Neutrophil (primary cell): ENCODE measurements at regions not wholly inside any gene's neighbourhood (a gene's known extent, or its start where the extent isn't known, plus 50 kb on each side); places are given as distances from the start of the nearest gene placed in this dataset.

Experiments used
- H3K27ac ChIP-seq: fragments of 200-600 bp; sonication (generic); 2 replicates; pipeline ENCODE4 v1.5.1; 2016; ENCODE audit warnings: mild to moderate bottlenecking, moderate library complexity
- H3K27me3 ChIP-seq: fragments of 200-600 bp; sonication (generic); 2 replicates; pipeline ENCODE4 v1.6.0; 2016; ENCODE audit warnings: mild to moderate bottlenecking
- H3K36me3 ChIP-seq: fragments of 200-600 bp; sonication (generic); 2 replicates; pipeline ENCODE4 v1.5.1; 2017
- H3K4me1 ChIP-seq, 2 experiments: fragments of 200-600 bp in 1 of 2; sonication (generic) in 1 of 2; 1 replicate in 1 of 2; 2 replicates in 1 of 2; pipeline versions ENCODE4 v1.5.1 to v1.6.1; 2013 to 2016; ENCODE audit warnings: low read depth in 1 of 2, low read length in 1 of 2, mild to moderate bottlenecking in 1 of 2, moderate library complexity in 1 of 2; ENCODE audit not compliant: control insufficient read depth in 1 of 2, insufficient read depth in 1 of 2
- H3K4me3 ChIP-seq, 2 experiments: fragments of 200-600 bp in 1 of 2; sonication (generic) in 1 of 2; 1 replicate in 1 of 2; 2 replicates in 1 of 2; pipeline ENCODE4 v1.5.1; 2013 to 2016; ENCODE audit warnings: low read depth in 1 of 2, low read length in 1 of 2, mild to moderate bottlenecking in 1 of 2, moderate library complexity in 1 of 2
- H3K9me3 ChIP-seq: fragments of 200-600 bp; sonication (generic); 2 replicates; pipeline ENCODE4 v1.5.1; 2016
- TF ChIP-seq, protein P1 (sequence below): fragments of 200-600 bp; sonication (generic); IDR thresholded peaks from 2 replicates; pipeline ENCODE4 v1.5.1; 2016; ENCODE audit warnings: antibody characterized with exemption

DNA sequence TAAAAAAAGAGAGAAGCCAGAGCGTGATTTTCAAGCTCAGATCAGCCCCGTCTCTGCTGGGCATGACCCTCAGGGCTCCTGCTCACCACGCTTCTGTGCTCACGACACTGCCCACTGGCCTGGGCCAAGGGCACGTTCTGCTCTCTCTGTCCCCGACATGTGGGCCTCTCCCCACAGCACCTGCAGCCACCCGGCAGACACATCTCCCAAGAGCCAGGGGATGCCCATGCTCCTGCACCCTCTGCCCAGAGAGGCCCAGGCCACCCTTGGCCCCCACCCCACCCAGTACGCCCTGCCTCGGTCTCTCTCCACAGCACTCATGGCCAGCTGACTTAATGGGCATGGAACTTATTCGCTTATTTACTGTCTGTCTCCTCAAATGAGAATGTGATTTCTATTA is 175.4 kb upstream of the RNF32 start:
- Histone ChIP-seq H3K27me3 (peaks cover 33% of the 10 kb centered on the region), H3K9me3 (no peaks in the 10 kb centered on the region), H3K4me1 (no peaks in the 10 kb centered on the region), H3K4me3 (no peak overlapping the region), H3K36me3 (no peaks in the 10 kb centered on the region), H3K27ac (no peak overlapping the region)
- TF ChIP-seq, protein P1, sequence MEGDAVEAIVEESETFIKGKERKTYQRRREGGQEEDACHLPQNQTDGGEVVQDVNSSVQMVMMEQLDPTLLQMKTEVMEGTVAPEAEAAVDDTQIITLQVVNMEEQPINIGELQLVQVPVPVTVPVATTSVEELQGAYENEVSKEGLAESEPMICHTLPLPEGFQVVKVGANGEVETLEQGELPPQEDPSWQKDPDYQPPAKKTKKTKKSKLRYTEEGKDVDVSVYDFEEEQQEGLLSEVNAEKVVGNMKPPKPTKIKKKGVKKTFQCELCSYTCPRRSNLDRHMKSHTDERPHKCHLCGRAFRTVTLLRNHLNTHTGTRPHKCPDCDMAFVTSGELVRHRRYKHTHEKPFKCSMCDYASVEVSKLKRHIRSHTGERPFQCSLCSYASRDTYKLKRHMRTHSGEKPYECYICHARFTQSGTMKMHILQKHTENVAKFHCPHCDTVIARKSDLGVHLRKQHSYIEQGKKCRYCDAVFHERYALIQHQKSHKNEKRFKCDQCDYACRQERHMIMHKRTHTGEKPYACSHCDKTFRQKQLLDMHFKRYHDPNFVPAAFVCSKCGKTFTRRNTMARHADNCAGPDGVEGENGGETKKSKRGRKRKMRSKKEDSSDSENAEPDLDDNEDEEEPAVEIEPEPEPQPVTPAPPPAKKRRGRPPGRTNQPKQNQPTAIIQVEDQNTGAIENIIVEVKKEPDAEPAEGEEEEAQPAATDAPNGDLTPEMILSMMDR, result no peak

DNA sequence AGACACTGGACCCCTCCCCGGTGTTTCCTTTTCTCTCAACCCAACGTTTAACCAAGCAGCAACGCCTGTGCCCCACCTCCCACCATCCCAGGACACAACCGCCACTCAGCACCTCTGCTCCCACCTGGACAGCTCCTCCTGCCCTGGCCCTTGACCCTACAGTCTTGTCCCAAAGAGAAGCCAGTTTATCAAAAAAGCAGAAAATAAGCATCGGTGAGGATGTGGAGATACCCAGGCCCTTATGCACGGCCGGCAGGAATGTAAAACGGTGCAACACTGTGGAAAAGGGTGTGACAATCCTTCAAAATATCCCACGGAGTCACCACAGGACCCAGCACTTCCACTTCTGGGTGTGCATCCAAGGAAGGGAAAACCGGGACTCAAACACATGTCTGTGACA is 176.2 kb upstream of the RNF32 start:
- no peak overlapping the region for H3K4me3 ChIP-seq
- TF ChIP-seq, protein P1, result no peak
- peaks cover 33% of the 10 kb centered on the region for H3K27me3 ChIP-seq
- no peak overlapping the region for H3K27ac ChIP-seq
- no peaks in the 10 kb centered on the region for H3K4me1 ChIP-seq
- no peaks in the 10 kb centered on the region for H3K9me3 ChIP-seq
- H3K36me3 ChIP-seq, result no peaks in the 10 kb centered on the region

DNA sequence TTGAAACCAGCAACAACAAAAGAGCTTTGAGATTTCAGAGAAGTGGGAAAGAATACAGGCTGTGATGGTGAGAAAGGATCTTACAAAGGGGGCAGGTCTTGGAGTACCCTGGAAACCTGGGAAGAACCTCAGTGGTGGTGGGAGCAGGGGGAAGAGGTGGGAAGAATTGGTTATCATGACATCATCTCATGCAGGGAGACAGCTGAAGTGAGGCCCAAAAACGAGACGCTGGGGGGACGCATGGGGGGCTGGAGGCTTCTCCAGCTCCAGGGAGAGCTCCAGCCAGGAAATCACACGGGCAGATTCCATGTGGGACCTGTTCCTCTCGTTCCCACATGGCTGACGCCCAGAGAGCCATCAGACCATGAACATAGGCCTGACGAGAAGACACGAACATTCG is 177.3 kb upstream of the RNF32 start:
- no peaks in the 10 kb centered on the region for H3K9me3 ChIP-seq
- TF ChIP-seq, protein P1, result no peak
- H3K4me1 ChIP-seq, result no peaks in the 10 kb centered on the region
- peaks cover 33% of the 10 kb centered on the region for H3K27me3 ChIP-seq
- H3K4me3 ChIP-seq, result no peak overlapping the region
- no peak overlapping the region for H3K27ac ChIP-seq
- H3K36me3 ChIP-seq, result no peaks in the 10 kb centered on the region

DNA sequence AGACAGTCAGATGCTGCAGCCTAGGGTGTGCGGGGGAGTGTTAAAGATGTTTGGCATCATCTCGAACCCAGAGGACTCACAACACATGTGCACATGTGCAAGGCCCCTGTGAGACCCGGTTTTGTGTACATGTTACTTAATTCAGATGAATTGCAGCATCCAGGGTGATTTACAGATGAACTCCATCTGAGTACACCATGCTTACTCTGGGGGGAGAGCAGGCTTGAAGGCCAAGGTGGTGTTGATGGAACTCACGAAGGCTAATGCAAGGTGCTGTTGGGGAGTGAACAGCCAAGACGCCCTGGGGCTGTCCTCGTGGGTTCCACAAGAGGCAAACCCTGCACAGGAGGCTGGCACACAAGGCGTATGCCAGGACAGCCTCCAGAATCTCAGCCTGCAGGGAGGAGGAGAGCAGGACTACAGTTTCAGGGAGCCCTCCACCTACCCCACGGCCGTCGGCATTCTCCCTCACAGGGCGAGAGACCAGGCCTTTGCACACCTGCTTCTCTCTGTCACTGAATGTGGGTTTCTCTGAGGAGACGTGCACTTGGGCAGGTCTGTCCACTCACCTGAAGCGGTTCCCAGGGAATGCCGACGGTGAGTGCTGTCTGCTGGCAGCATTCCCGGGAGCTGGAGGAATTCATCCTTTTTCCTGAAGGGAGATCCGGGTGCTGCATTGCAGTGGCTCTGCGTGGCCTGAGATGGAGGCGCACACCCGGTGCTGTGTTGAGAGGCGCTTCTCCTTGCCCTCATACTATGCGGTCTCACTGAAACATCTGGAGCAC is 178.5 kb upstream of the RNF32 start:
- TF ChIP-seq, protein P1, result no peak
- no peak overlapping the region for H3K27ac ChIP-seq
- H3K4me3 ChIP-seq, result no peak overlapping the region
- H3K27me3 ChIP-seq, result peaks cover 22% of the 10 kb centered on the region
- no peaks in the 10 kb centered on the region for H3K4me1 ChIP-seq
- H3K36me3 ChIP-seq, result no peaks in the 10 kb centered on the region
- no peaks in the 10 kb centered on the region for H3K9me3 ChIP-seq

DNA sequence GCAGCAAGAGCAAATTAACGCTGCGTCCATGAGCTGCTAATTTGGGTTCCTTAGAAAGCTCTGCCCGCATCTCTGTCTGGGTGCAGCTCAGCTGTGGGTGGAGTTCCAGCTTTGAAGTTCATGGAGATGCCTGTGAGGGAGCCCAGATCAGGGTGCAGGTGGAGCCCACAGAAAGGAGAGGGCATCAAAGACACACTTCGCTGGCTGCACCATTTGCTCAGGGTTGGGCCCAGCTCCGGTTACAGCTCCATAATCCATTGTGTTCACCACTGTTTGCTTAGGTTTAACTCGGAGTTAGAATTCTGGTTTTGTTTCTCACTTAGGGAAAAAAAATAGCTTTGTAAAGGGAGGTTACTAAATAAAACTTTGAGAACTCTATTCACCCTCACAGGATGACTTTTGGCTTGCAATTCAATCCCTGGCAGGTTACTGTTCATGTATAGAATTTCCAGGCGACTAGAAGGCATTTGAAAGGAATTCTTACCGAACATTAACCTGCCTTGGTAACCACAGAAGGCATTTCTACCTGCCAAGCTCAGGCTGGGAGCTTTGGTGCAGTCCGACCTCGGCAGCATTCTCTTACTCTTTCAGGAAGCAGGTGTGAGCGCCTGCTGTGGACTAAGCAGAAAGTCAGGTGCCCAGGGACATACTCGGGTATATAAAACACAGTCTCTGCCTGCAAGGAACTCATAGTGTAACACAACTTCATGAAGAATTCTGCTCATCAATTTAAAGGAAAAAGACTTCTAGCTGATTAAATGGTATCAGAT is 179.5 kb upstream of the RNF32 start:
- TF ChIP-seq, protein P1, result no peak
- peaks cover 11% of the 10 kb centered on the region for H3K27me3 ChIP-seq

More for the DNA sequence above, 179.5 kb upstream of the RNF32 start:
- H3K4me1 ChIP-seq, result no peaks in the 10 kb centered on the region
- H3K36me3 ChIP-seq, result no peaks in the 10 kb centered on the region
- no peaks in the 10 kb centered on the region for H3K9me3 ChIP-seq
- no peak overlapping the region for H3K4me3 ChIP-seq
- no peak overlapping the region for H3K27ac ChIP-seq
